ENCODE measurements at regions not wholly inside any gene's neighbourhood (a gene's known extent, or its start where the extent isn't known, plus 50 kb on each side); places are given as distances from the start of the nearest gene placed in this dataset.

DNA sequence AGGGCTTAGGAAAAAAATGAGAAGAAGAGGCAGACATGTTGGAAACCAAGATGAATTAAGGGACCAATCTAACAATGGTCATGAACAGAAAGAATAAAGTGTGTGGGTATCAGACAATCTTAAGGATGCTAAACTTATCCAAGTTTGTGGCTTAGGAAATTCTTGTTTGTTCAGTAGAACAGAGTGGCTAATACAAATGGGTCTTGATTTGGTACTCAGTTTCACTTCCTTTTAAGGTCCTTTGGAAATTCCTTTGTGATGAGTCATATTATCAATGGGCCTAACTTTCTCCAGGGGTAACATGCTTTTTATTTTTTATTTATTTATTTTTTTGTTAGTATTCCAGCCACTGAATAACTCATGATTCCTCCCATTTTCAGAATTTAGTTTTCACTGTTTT is 1154.7 kb upstream of the FLRT2 start:
- no peak for DNase-seq (ENCODE audit: low read depth, low spot score)

GRCh38 chr14:84390010-84390409 is 1139.9 kb upstream of the FLRT2 start:
- DNase-seq (ENCODE audit: low read depth, low spot score): no peak

GRCh38 chr14:84397631-84398030 is 1132.3 kb upstream of the FLRT2 start:
- no peak for DNase-seq (ENCODE audit: low read depth, low spot score)

DNA sequence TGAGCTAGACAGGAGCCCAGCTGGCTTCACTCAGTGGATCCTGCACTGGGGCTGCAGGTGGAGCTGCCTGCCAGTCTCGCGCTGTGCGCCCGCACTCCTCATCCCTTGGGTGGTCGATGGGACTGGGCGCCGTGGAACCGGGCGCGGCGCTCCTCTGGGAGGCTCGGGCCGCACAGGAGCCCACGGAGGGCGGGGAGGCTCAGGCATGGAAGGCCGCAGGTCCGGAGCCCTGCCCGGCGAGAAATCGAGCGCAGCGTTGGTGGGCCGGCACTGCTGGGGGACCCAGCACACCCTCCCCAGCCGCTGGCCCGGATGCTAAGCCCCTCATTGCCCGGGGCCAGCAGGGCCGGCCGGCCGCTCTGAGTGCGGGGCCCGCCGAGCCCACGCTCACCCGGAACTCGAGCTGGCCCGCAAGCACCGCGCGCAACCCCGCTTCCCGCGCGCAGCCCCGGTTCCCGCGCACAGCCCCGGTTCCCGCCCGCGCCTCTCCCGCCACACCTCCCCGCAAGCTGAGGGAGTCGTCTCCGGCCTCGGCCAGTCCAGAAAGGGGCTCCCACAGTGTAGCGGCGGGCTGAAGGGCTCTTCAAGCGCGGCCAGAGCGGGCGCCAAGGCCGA is 1130.5 kb upstream of the FLRT2 start:
- DNase-seq (ENCODE audit: low read depth, low spot score): no peak

DNA sequence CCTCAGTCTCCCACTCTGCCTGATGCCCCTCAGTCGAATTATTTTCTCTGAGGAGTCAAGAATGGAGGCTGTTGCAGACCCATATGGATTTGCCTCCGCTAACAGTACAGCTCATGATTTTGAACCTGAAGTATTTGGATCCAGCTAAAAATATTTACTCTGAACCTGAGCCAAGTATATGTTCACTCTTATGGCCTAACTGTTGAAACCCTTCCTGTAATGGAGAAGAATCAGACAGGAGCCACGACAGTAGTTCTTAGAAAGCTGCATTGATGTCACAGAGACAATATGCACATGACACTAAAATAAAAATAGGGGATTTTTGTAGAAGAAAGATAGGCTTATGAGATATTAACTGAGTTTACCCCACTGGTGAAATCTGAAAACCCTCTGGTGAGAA is 1128.3 kb upstream of the FLRT2 start:
- DNase-seq (ENCODE audit: low read depth, low spot score): no peak

- DNase-seq (ENCODE audit: low read depth, low spot score): no peak
Observed at GRCh38 chr14:84403585-84403984, 1126.4 kb upstream of the FLRT2 start.

GRCh38 chr14:84404246-84404645 is 1125.7 kb upstream of the FLRT2 start:
- DNase-seq (ENCODE audit: low read depth, low spot score): no peak

GRCh38 chr14:84409435-84409834 is 1120.5 kb upstream of the FLRT2 start:
- DNase-seq (ENCODE audit: low read depth, low spot score): no peak

DNA sequence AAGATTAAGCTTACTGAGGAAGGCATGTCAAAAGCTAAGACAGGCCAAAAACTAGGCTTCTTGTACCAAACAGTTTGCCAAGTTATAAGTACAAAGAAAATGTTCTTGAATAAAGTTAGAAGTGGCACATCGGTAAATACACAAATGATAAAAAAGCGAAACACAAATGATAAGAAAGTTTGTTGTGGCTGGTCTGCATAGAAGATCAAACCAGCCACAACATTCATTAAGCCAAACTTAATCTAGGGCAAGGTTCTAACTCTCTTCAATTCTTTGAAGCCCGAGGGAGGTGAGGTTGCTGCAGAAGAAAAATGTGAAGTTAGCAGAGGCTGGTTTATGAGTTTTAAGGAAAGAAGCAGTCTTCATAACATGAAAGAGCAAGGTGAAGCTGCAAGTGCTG is 1119.6 kb upstream of the FLRT2 start:
- DNase-seq (ENCODE audit: low read depth, low spot score): no peak

DNA sequence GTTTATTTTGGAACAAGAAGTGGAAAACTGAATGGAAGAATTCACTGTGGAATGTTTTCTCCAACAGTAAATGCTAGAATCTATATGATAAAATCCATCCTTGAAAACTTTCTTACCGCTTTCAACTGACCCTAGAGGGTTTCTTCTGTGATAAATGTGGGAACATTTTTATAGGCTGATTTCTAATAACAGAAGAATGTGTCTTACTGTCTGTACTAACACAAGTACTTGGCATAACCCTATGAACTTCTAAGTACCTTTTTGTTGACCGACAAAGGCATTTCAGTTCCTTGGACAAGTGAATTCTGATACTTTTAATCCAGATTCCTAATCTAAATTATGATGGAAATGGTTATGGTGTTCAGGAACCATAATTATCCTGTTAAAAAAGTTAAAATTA is 1109.7 kb upstream of the FLRT2 start:
- no peak for DNase-seq (ENCODE audit: low read depth, low spot score)

DNA sequence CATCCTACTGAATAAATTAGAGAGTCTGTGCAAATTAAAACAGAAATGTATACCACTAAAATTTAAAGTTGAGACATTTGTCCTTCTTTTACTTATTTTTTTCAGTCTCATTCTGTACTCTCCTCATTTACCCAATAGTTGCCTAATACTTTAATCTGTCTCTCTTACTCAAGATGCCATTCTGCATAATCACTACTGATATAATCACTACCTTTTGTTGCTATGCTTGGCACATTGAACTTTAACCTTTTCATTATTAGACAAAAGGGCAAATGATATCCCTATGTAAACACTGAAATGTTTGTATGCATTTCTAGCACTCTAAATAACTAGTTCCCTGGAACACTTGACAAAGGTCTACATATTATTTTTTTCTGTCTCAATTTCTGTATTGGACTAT is 1108.3 kb upstream of the FLRT2 start:
- no peak for DNase-seq (ENCODE audit: low read depth, low spot score)

GRCh38 chr14:84425968-84426367 is 1104.0 kb upstream of the FLRT2 start:
- no peak for DNase-seq (ENCODE audit: low read depth, low spot score)

- DNase-seq (ENCODE audit: low read depth, low spot score): no peak
Observed at GRCh38 chr14:84432676-84433075, 1097.3 kb upstream of the FLRT2 start.

DNA sequence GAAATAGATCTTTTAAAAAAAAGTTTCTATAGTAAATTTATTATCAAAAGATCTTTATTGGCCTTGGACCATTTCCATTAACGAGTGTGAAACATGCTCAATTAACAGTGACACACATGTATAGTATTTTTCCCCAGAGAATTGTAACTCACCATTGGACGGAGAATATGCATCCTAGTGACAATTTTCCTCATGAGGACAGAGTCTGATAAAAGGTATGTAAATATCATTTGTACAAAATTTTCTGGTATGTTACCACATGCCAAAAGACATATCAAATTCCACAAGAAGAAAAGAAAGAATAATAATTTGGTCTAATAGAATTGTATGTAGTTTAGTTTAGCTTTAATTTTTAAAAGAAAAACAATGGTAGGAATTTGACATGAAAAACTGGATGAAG is 1096.0 kb upstream of the FLRT2 start:
- DNase-seq (ENCODE audit: low read depth, low spot score): no peak

DNA sequence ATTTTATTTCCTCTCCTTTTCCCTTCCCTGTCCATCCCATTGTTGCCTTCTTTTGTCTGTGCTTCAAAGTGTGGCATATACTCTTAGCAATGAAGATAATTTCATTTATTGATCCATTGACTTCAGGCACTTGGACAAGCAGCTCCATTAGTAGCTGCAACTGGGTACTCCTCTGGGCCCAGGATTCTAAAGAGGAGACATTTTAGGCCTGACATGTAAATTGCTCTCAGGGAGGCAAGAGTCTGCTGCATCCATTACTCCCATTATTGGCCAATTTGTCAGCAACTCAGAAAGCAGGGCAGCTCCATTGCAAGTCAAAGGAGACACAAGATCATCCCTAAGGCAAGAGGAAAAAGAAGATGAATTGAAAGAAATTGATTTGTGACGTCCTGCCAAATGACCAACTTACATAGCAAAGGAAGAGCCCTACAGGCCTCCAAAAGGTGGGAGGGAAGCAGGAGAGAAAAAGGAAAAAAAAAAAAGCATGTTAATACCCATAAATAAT is 1094.1 kb upstream of the FLRT2 start:
- DNase-seq (ENCODE audit: low read depth, low spot score): no peak

GRCh38 chr14:84436528-84436927 is 1093.4 kb upstream of the FLRT2 start:
- DNase-seq (ENCODE audit: low read depth, low spot score): no peak

DNA sequence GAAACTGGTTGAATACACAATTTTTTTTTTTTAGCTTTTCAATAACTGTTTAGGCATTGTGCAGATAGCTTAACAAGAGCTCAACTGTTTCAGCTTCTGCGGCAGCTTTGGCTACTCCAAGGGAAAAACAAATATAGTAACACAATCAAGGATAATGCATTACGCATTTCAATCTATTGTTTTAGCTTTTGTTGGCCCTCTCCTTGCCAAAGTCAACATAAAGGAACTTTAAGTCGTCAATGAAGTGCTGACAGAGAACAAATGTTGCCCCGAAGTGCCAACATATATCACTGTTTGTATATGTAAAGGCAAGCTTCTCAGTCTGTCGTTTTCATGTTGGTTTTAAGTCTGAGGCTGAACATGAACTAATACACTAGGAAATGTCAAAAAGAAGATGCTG is 1087.4 kb upstream of the FLRT2 start:
- no peak for DNase-seq (ENCODE audit: low read depth, low spot score)

- no peak for DNase-seq (ENCODE audit: low read depth, low spot score)
Observed at GRCh38 chr14:84445486-84445885, 1084.5 kb upstream of the FLRT2 start.

GRCh38 chr14:84446250-84446649 is 1083.7 kb upstream of the FLRT2 start:
- DNase-seq (ENCODE audit: low read depth, low spot score): no peak

GRCh38 chr14:84453307-84453950 is 1076.5 kb upstream of the FLRT2 start:
- no peak for DNase-seq (ENCODE audit: low read depth, low spot score)

DNA sequence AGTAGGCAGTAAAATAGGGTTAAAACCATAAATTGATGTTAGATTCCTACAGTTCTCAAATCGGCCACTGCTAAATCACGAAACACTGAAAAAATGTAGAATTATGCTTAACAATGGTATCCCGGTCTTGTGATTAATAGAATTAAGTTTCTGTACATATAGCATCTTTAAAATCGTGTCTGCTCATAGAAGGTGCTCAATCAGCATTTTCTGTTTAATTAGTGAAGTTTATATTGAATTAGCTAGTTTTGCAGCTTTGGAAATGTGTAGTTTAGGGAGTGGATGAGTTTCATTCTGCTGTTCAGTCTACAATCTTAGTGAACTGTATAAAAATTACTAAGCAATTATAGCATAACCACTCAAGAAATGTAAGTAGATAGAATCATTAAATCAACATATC is 1075.8 kb upstream of the FLRT2 start:
- no peak for DNase-seq (ENCODE audit: low read depth, low spot score)

DNA sequence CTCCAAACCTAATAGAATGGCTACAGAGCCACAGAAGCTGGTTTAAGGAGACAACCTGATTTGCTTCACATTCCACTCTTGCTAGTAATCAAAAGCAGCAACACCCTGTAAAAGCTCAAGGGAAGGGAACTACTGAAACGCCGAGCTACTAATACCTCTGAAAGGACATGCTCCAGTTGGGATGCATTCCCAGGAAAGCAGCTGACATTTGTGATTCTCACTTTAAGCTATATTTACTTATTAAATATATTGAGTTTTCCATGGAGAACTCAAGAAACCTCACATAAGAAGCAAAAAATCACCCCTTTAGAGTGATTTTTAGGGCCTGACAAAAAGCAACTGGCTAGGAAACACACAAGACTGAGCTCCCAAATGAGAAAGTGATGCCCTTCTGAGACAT is 1073.0 kb upstream of the FLRT2 start:
- DNase-seq (ENCODE audit: low read depth, low spot score): no peak

- no peak for DNase-seq (ENCODE audit: low read depth, low spot score)
Observed at GRCh38 chr14:84458881-84459280, 1071.1 kb upstream of the FLRT2 start.

- no peak for DNase-seq (ENCODE audit: low read depth, low spot score)
Observed at GRCh38 chr14:84465880-84466279, 1064.1 kb upstream of the FLRT2 start.

Measured in brain pericyte (primary cell).